Peyer's patch (tissue), 4 donors: ENCODE measurements at regions not wholly inside any gene's neighbourhood (a gene's known extent, or its start where the extent isn't known, plus 50 kb on each side); places are given as distances from the start of the nearest gene placed in this dataset.
"Not testable (repeated sequence)": the region's sequence is repeated elsewhere in the genome, so short reads cannot be mapped to it uniquely, and the experiment has no call there.

ENCODE experiments used
- DNase-seq, 3 donors: peaks; one replicate each; pipeline ENCODE4 v3.0.0-alpha.2; 2017 to 2019
- H3K27ac ChIP-seq, 4 donors: fragments of 200-600 bp; sonication (generic); one replicate each; pipeline ENCODE4 v1.5.1; 2016 to 2019
- H3K27me3 ChIP-seq, 2 donors: fragments of 200-600 bp; sonication (generic); one replicate each; pipeline ENCODE4 v1.5.1; 2019
- H3K36me3 ChIP-seq, 3 donors: fragments of 200-600 bp; sonication (generic); one replicate each; pipeline ENCODE4 v1.5.1; 2016 to 2019
- H3K4me1 ChIP-seq, 4 donors: fragments of 200-600 bp; sonication (generic); one replicate each; pipeline ENCODE4 v1.5.1; 2016 to 2019
- H3K4me3 ChIP-seq, 4 donors: fragments of 200-600 bp; sonication (generic); 1 replicate in 3 of 4; 2 replicates in 1 of 4; pipeline ENCODE4 v1.5.1; 2016 to 2019; ENCODE audit warnings: mild to moderate bottlenecking in 1 of 4
- H3K9me3 ChIP-seq, 4 donors: fragments of 200-600 bp; sonication (generic); one replicate each; pipeline ENCODE4 v1.5.1; 2016 to 2019; ENCODE audit warnings: mild to moderate bottlenecking in 1 of 4
- CTCF ChIP-seq, 6 experiments: fragments of 450-650 bp in 4 of 6; fragments of 200-600 bp in 2 of 6; sonication (generic) in 1 of 6; IDR thresholded peaks; one replicate each; pipeline ENCODE4 v1.5.1; 2017 to 2019; ENCODE audit warnings: antibody characterized with exemption in 6 of 6, mild to moderate bottlenecking in 3 of 6, moderate library complexity in 1 of 6
- POLR2A ChIP-seq, 2 donors: fragments of 450-650 bp; IDR thresholded peaks; one replicate each; pipeline ENCODE4 v1.5.1; 2017; ENCODE audit warnings: antibody characterized with exemption in 2 of 2, mild to moderate bottlenecking in 2 of 2, moderate library complexity in 2 of 2

GRCh38 chr2:4107179-4107578 is 403.8 kb downstream of the DCDC2C start:
- no peak for DNase-seq
- no peak overlapping the region for H3K4me3 ChIP-seq
- TF ChIP-seq CTCF (IDR thresholded peaks at IDR 0.05) (no peak), POLR2A (IDR thresholded peaks at IDR 0.05) (no peak)
- no peaks in the 10 kb centered on the region for H3K9me3 ChIP-seq
- no peaks in the 10 kb centered on the region for H3K27me3 ChIP-seq
- no peaks in the 10 kb centered on the region for H3K4me1 ChIP-seq
- no peaks in the 10 kb centered on the region for H3K36me3 ChIP-seq
- H3K27ac ChIP-seq: no peak overlapping the region

GRCh38 chr2:4110273-4110672 is 406.9 kb downstream of the DCDC2C start:
- DNase-seq: no peak
- no peak overlapping the region for H3K27ac ChIP-seq
- H3K4me3 ChIP-seq: no peak overlapping the region
- no peaks in the 10 kb centered on the region for H3K4me1 ChIP-seq
- no peaks in the 10 kb centered on the region for H3K36me3 ChIP-seq
- H3K27me3 ChIP-seq: no peaks in the 10 kb centered on the region
- TF ChIP-seq POLR2A (IDR thresholded peaks at IDR 0.05): no peak
- TF ChIP-seq CTCF (IDR thresholded peaks at IDR 0.05): no peak
- H3K9me3 ChIP-seq: peaks cover 0 to 3% (median 0%) of the 10 kb centered on the region in 4 donors

- not testable (repeated sequence) for H3K36me3 ChIP-seq, H3K27ac ChIP-seq, H3K9me3 ChIP-seq
Observed at GRCh38 chr2:4115435-4115834, 412.1 kb downstream of the DCDC2C start.

GRCh38 chr2:4122726-4123125 is 419.4 kb downstream of the DCDC2C start:
- no peak overlapping the region for H3K4me3 ChIP-seq
- no peak overlapping the region for H3K27ac ChIP-seq
- H3K9me3 ChIP-seq: no peaks in the 10 kb centered on the region
- no peaks in the 10 kb centered on the region for H3K36me3 ChIP-seq
- no peaks in the 10 kb centered on the region for H3K4me1 ChIP-seq
- no peaks in the 10 kb centered on the region for H3K27me3 ChIP-seq
- TF ChIP-seq CTCF (IDR thresholded peaks at IDR 0.05) (no peak), POLR2A (IDR thresholded peaks at IDR 0.05) (no peak)
- no peak for DNase-seq

More at GRCh38 chr2:4115435-4115834, 412.1 kb downstream of the DCDC2C start:
- not testable (repeated sequence) for DNase-seq, H3K4me1 ChIP-seq, H3K27me3 ChIP-seq, H3K4me3 ChIP-seq

- no peak for TF ChIP-seq POLR2A (IDR thresholded peaks at IDR 0.05)
- DNase-seq: no peak
- Histone ChIP-seq H3K27me3 (no peaks in the 10 kb centered on the region), H3K4me3 (no peak overlapping the region), H3K9me3 (peaks cover 0 to 4% (median 0%) of the 10 kb centered on the region in 4 donors), H3K27ac (no peak overlapping the region), H3K36me3 (no peaks in the 10 kb centered on the region), H3K4me1 (no peaks in the 10 kb centered on the region)
Observed at GRCh38 chr2:4130651-4131050, 427.3 kb downstream of the DCDC2C start.

GRCh38 chr2:4134551-4135550 is 431.5 kb downstream of the DCDC2C start:
- TF ChIP-seq POLR2A (IDR thresholded peaks at IDR 0.05) (no peak), CTCF (IDR thresholded peaks at IDR 0.05) (no peak)
- H3K4me1 ChIP-seq: no peaks in the 10 kb centered on the region
- H3K27ac ChIP-seq: no peak overlapping the region
- DNase-seq: no peak
- H3K9me3 ChIP-seq: peaks cover 0 to 4% (median 0%) of the 10 kb centered on the region in 4 donors
- H3K27me3 ChIP-seq: no peaks in the 10 kb centered on the region
- no peaks in the 10 kb centered on the region for H3K36me3 ChIP-seq
- no peak overlapping the region for H3K4me3 ChIP-seq
